ENCODE measurements at regions not wholly inside any gene's neighbourhood (a gene's known extent, or its start where the extent isn't known, plus 50 kb on each side); places are given as distances from the start of the nearest gene placed in this dataset.

DNA sequence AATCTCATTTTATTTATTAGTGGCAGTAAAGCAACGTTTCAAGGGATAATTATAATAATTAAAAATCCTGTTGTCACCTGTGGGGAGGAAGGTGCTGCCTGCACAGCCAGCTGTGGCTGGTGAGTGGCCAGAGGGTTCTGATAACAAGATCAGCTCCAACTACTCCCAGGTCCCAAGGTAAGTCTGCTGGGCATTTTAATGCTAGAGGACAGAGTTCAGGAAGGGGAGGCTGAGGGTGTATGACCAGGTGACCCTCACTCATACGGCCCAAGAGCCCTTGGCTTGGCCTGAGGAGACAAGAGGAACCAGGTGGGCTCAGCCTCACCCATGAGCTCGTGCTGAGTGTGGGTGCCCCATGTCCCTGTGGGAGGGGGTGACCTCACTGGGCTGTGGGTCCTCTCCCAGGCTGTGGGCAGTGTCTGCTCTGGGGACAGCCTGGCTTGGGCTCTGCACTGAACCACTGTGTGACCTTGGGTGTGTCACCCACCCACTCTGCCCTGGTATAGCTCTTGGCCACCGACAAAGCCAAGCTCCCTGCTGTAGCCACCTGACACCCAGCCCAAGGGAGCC, 223.8 kb downstream of the PTPRU start:
- Histone ChIP-seq H3K27ac (no peak overlapping the region), H4K20me1 (ENCODE audit: insufficient read depth) (no peaks in the 10 kb centered on the region), H3K9ac (no peak overlapping the region), H3K4me2 (no peak overlapping the region), H2AFZ (ENCODE audit: low read depth) (no peak overlapping the region), H3K4me3 (IDR thresholded peaks at IDR 0.05; ENCODE audit: insufficient read depth, low read depth, low read length) (no peak overlapping the region), H3K27me3 (ENCODE audit: insufficient read depth, low read depth) (peaks cover 2% of the 10 kb centered on the region; the same call in 1 of the 2 replicates), H3K4me1 (ENCODE audit: low read depth, poor library complexity, severe bottlenecking) (no peaks in the 10 kb centered on the region), H3K79me2 (ENCODE audit: insufficient read depth, low read depth) (no peaks in the 10 kb centered on the region), H3K36me3 (ENCODE audit: insufficient read depth) (no peaks in the 10 kb centered on the region)
- no peak for TF ChIP-seq CTCF (conservative IDR thresholded peaks at IDR 0.05; ENCODE audit: low read depth, low read length)

DNA sequence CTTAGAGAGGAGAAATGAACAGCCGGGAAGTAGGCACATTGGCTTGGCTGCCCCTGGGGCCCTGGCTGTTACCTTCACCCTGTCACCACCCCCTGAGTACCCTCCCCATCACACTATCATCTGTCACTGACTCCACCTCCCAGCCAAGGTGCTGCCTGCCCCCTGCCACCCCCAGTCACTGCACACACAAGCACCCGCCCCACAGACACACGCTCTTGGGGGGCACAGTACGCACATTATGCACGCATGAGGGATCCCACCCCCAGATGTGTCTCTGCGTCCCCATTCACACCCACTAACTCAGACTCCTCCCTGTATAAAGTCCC, 223.3 kb downstream of the PTPRU start:
- Histone ChIP-seq H3K27ac (no peak overlapping the region), H3K9ac (no peak overlapping the region), H2AFZ (ENCODE audit: low read depth) (no peak overlapping the region), H3K4me2 (no peak overlapping the region), H3K36me3 (ENCODE audit: insufficient read depth) (no peaks in the 10 kb centered on the region), H3K4me3 (IDR thresholded peaks at IDR 0.05; ENCODE audit: insufficient read depth, low read depth, low read length) (no peak overlapping the region), H3K27me3 (ENCODE audit: insufficient read depth, low read depth) (peaks cover 2% of the 10 kb centered on the region; the same call in 1 of the 2 replicates), H3K4me1 (ENCODE audit: low read depth, poor library complexity, severe bottlenecking) (no peaks in the 10 kb centered on the region), H4K20me1 (ENCODE audit: insufficient read depth) (no peaks in the 10 kb centered on the region), H3K79me2 (ENCODE audit: insufficient read depth, low read depth) (no peaks in the 10 kb centered on the region)
- TF ChIP-seq CTCF (conservative IDR thresholded peaks at IDR 0.05; ENCODE audit: low read depth, low read length) = no peak

DNA sequence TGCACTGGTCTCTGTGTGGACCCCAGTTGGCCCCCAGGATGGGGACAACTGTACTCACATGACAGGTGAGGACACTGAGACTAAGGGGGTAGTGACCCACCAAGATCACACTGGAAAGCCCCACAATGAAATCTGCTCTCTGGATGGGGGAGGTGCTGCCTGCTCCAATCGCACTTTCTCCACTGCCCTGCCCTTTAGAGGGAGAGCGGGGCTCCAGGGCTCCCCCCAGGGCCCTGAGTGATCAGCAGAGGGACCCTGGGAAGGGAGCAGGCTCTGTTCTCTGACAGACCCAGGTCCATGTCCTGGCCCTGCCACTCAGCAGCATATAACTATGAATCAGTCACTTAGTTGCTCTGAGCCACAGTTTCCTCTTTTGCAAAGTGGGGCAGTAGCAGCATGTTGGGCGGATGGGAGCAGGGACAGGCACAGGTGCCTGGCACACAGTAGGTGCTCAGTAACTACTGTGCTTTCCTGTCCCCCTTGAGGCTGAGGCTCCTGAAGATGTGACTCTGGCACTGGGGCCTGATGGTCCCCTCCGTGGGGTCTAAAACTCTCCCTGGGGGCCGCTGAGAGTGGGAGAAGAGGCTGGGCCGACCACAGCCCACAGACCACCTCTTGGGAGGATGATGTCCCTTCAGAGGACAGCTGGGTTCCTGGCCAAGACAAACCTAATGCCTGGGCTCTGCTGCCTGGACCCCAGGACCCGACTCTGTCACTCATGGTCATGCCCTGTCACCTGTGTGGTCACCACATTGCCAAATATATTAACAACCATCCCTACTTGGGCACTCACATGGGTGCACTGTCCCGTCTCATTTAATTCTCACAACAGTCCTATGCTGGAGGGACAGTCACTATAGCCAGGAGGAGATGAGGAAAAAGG, 222.7 kb downstream of the PTPRU start:
- no peak for TF ChIP-seq CTCF (conservative IDR thresholded peaks at IDR 0.05; ENCODE audit: low read depth, low read length)
- Histone ChIP-seq H3K4me1 (ENCODE audit: low read depth, poor library complexity, severe bottlenecking) (no peaks in the 10 kb centered on the region), H3K36me3 (ENCODE audit: insufficient read depth) (no peaks in the 10 kb centered on the region), H3K27ac (no peak overlapping the region), H3K4me2 (no peak overlapping the region), H3K27me3 (ENCODE audit: insufficient read depth, low read depth) (peaks cover 3% of the 10 kb centered on the region; the same call in 1 of the 2 replicates), H3K9ac (no peak overlapping the region), H4K20me1 (ENCODE audit: insufficient read depth) (no peaks in the 10 kb centered on the region), H2AFZ (ENCODE audit: low read depth) (no peak overlapping the region), H3K79me2 (ENCODE audit: insufficient read depth, low read depth) (no peaks in the 10 kb centered on the region), H3K4me3 (IDR thresholded peaks at IDR 0.05; ENCODE audit: insufficient read depth, low read depth, low read length) (no peak overlapping the region)

GRCh38 chr1:29457496-29458368, 221.4 kb downstream of the PTPRU start:
- no peak for TF ChIP-seq CTCF (conservative IDR thresholded peaks at IDR 0.05; ENCODE audit: low read depth, low read length)
- Histone ChIP-seq H3K27ac (no peak overlapping the region), H4K20me1 (ENCODE audit: insufficient read depth) (no peaks in the 10 kb centered on the region), H3K4me3 (IDR thresholded peaks at IDR 0.05; ENCODE audit: insufficient read depth, low read depth, low read length) (no peak overlapping the region), H3K4me1 (ENCODE audit: low read depth, poor library complexity, severe bottlenecking) (no peaks in the 10 kb centered on the region), H3K27me3 (ENCODE audit: insufficient read depth, low read depth) (peaks cover 5% of the 10 kb centered on the region; the same call in 1 of the 2 replicates), H3K79me2 (ENCODE audit: insufficient read depth, low read depth) (no peaks in the 10 kb centered on the region), H2AFZ (ENCODE audit: low read depth) (no peak overlapping the region), H3K4me2 (no peak overlapping the region), H3K36me3 (ENCODE audit: insufficient read depth) (no peaks in the 10 kb centered on the region), H3K9ac (no peak overlapping the region)

All from KMS-11 (cell line).